Upper lobe of left lung (tissue), 6 donors: ENCODE measurements at regions not wholly inside any gene's neighbourhood (a gene's known extent, or its start where the extent isn't known, plus 50 kb on each side); places are given as distances from the start of the nearest gene placed in this dataset.

Experiments
- ATAC-seq, 2 donors: fragments of 200-7000 bp; cut with Tn5 transposase; one replicate each; pipeline ENCODE4 v1.9.1; 2022; ENCODE audit warnings: mild to moderate bottlenecking in 2 of 2, moderate library complexity in 2 of 2; ENCODE audit not compliant: low FRiP score in 2 of 2
- DNase-seq, 2 donors: peaks; one replicate each; pipeline ENCODE4 v3.0.0-alpha.2; 2019 to 2020
- H3K27ac ChIP-seq, 4 donors: fragments of 200-600 bp; sonication (generic); one replicate each; pipeline ENCODE4 v1.5.1; 2016 to 2019
- H3K27me3 ChIP-seq, 4 donors: fragments of 200-600 bp; sonication (generic); one replicate each; pipeline ENCODE4 v1.5.1; 2017 to 2019
- H3K36me3 ChIP-seq, 4 donors: fragments of 200-600 bp; sonication (generic); one replicate each; pipeline ENCODE4 v1.5.1; 2016 to 2019
- H3K4me1 ChIP-seq, 4 donors: fragments of 200-600 bp; sonication (generic); one replicate each; pipeline ENCODE4 v1.5.1; 2018 to 2019
- H3K4me3 ChIP-seq, 4 donors: fragments of 200-600 bp; sonication (generic); one replicate each; pipeline ENCODE4 v1.5.1; 2017 to 2019; ENCODE audit warnings: mild to moderate bottlenecking in 2 of 4, moderate library complexity in 1 of 4
- H3K9me3 ChIP-seq, 4 donors: fragments of 200-600 bp; sonication (generic); one replicate each; pipeline ENCODE4 v1.5.1; 2018 to 2019
- EP300 ChIP-seq, 4 donors: sonication (generic); formaldehyde crosslinking; IDR thresholded peaks; one replicate each; pipeline ENCODE4 v1.5.1; 2017; ENCODE audit warnings: antibody characterized with exemption in 4 of 4, control low read depth in 2 of 4
- POLR2A ChIP-seq, 4 donors: fragments of 450-650 bp; IDR thresholded peaks; one replicate each; pipeline ENCODE4 v1.5.1; 2016 to 2017; ENCODE audit warnings: antibody characterized with exemption in 4 of 4, mild to moderate bottlenecking in 2 of 4
- POLR2AphosphoS5 ChIP-seq, 2 donors: sonication (generic); formaldehyde crosslinking; IDR thresholded peaks; one replicate each; pipeline ENCODE4 v1.5.1; 2017; ENCODE audit warnings: antibody characterized with exemption in 2 of 2
- WGBS, 2 donors: methylation state at CpG; one replicate each; pipeline ENCODE4 v1.1.5; 2017 to 2018; 5-methylcytosine and 5-hydroxymethylcytosine counted together
- TF ChIP-seq, protein P1 (sequence below), 6 experiments: fragments of 450-650 bp in 4 of 6; fragments of 200-600 bp in 2 of 6; sonication (generic) in 2 of 6; IDR thresholded peaks; one replicate each; pipeline ENCODE4 v1.5.1; 2016 to 2019; ENCODE audit warnings: antibody characterized with exemption in 6 of 6
- donor health status: DM: no; HTN: no; CAD: no; lungs with moderate emphysema.
- donor health status: DM: no; HTN: yes; CAD: no; lungs with severe emphysema.

DNA sequence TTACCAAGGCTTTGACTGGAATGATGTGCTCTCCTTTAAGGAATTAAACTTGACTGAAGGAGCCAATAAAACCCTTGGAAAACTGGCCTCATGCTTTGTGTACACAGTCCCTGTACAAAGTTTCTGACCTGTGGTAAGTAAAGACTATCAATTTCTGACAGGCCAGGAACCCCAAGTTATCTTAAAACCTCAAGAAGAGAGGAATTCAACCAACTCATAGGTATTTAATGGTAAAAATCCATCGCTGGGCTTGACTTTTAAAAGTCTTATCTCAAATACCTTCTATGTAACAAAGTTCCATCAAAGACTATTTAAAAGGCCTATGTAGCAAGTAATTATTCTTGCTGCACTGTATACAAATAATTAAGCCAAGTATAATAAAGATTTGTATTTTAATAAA, 103.7 kb upstream of the TENT5D start:
- 46 to 81% methylated on average over 1 of the region's 1 CpG for WGBS, 2 donors

DNA sequence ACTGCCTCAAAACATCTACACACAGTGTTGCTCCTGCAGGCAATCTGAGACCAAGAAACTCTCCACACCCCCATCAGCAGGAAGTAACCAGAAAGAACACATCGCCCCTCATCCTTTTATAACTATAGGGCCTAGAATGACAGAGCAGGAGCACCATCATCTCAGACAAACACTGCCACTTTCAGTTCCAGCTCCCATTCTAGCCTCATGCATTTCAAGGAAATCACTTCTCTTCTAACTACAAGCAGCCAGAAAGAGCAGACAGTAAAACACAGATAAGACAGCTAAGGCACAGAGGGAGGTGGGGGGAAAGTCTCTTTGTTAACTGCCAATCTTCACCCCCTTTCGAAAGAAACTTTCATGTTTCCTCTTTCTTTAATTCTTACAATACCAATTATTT, 102.6 kb upstream of the TENT5D start:
- ATAC-seq (no peak), DNase-seq (no peak)
- no peaks in the 10 kb centered on the region for H3K36me3 ChIP-seq
- H3K27ac ChIP-seq: no peak overlapping the region
- no peaks in the 10 kb centered on the region for H3K27me3 ChIP-seq
- no peak overlapping the region for H3K4me3 ChIP-seq
- TF ChIP-seq EP300 (IDR thresholded peaks at IDR 0.05): no peak
- TF ChIP-seq POLR2AphosphoS5 (IDR thresholded peaks at IDR 0.05): no peak
- TF ChIP-seq POLR2A (IDR thresholded peaks at IDR 0.05): no peak
- TF ChIP-seq, protein P1, sequence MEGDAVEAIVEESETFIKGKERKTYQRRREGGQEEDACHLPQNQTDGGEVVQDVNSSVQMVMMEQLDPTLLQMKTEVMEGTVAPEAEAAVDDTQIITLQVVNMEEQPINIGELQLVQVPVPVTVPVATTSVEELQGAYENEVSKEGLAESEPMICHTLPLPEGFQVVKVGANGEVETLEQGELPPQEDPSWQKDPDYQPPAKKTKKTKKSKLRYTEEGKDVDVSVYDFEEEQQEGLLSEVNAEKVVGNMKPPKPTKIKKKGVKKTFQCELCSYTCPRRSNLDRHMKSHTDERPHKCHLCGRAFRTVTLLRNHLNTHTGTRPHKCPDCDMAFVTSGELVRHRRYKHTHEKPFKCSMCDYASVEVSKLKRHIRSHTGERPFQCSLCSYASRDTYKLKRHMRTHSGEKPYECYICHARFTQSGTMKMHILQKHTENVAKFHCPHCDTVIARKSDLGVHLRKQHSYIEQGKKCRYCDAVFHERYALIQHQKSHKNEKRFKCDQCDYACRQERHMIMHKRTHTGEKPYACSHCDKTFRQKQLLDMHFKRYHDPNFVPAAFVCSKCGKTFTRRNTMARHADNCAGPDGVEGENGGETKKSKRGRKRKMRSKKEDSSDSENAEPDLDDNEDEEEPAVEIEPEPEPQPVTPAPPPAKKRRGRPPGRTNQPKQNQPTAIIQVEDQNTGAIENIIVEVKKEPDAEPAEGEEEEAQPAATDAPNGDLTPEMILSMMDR (IDR thresholded peaks at IDR 0.05): no peak
- peaks cover 0 to 13% (median 0%) of the 10 kb centered on the region in 4 donors for H3K9me3 ChIP-seq
- no peaks in the 10 kb centered on the region for H3K4me1 ChIP-seq
- 87 to 94% methylated on average over 2 of the region's 2 CpGs for WGBS, 2 donors

More for the DNA sequence above, 103.7 kb upstream of the TENT5D start:
- H3K4me3 ChIP-seq: no peak overlapping the region
- DNase-seq (no peak), ATAC-seq (no peak)
- no peaks in the 10 kb centered on the region for H3K4me1 ChIP-seq
- H3K36me3 ChIP-seq: no peaks in the 10 kb centered on the region
- H3K27me3 ChIP-seq: no peaks in the 10 kb centered on the region
- H3K27ac ChIP-seq: no peak overlapping the region
- H3K9me3 ChIP-seq: peaks cover 0 to 5% (median 0%) of the 10 kb centered on the region in 4 donors
- no peak for TF ChIP-seq POLR2AphosphoS5 (IDR thresholded peaks at IDR 0.05)
- TF ChIP-seq, protein P1 (IDR thresholded peaks at IDR 0.05): no peak
- no peak for TF ChIP-seq POLR2A (IDR thresholded peaks at IDR 0.05)
- TF ChIP-seq EP300 (IDR thresholded peaks at IDR 0.05): no peak

DNA sequence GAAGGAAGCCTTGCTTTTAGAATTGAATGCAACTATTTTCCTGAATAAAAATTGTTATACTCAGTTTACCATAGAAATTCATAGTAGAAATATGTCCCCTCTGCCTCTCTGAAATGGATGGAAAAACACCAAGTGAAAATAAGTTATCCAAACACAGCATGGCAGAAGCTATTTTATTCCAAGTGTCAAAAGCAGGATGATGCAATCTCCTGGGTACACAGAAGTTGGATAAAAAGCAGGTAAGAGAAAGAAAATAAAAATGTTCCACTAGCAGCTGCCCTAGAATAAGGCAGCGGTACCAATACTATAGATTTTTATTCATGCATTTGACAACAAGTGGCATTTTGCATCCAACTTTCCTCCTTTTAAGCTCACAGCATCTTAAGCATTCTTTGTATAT, 89.0 kb upstream of the TENT5D start:
- DNase-seq (no peak), ATAC-seq (no peak)
- TF ChIP-seq, protein P1 (IDR thresholded peaks at IDR 0.05): no peak
- TF ChIP-seq POLR2A (IDR thresholded peaks at IDR 0.05): no peak
- WGBS, 2 donors: 64 to 82% methylated on average over 1 of the region's 1 CpG
- H3K9me3 ChIP-seq: no peaks in the 10 kb centered on the region
- no peak overlapping the region for H3K27ac ChIP-seq
- no peaks in the 10 kb centered on the region for H3K27me3 ChIP-seq
- H3K4me3 ChIP-seq: no peak overlapping the region
- no peaks in the 10 kb centered on the region for H3K4me1 ChIP-seq
- no peaks in the 10 kb centered on the region for H3K36me3 ChIP-seq

DNA sequence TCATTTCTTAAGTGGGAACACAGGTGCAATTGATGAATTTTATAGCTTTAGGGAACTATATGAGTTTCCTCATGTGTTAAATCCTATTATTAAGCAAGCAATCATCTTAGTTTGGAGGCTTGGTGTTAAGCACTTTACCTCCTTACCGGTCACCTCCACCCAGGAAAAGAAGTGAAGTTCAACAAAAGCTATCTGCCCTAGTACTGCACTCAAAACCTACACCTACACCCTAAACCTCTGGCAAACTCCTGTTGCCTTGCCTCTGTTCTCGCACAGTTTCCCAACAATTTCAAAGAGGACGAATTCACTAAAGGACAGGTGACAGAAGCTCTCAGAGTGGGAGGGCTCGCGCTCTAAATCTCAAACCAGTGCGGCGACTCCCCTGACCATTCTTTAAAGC, 85.7 kb upstream of the TENT5D start:
- H3K4me1 ChIP-seq: no peaks in the 10 kb centered on the region
- H3K9me3 ChIP-seq: no peaks in the 10 kb centered on the region
- H3K4me3 ChIP-seq: peak overlapping the region in 3 of 4 donors; percentile 23 to 40 (median 32)
- no peak for ATAC-seq
- H3K27ac ChIP-seq: no peak overlapping the region
- no peak for DNase-seq
- WGBS, 2 donors: 63 to 71% methylated on average over 6 to 7 of the region's 7 CpGs
- no peaks in the 10 kb centered on the region for H3K27me3 ChIP-seq
- TF ChIP-seq POLR2A (IDR thresholded peaks at IDR 0.05) (no peak), EP300 (IDR thresholded peaks at IDR 0.05) (no peak), POLR2AphosphoS5 (IDR thresholded peaks at IDR 0.05) (no peak)
- TF ChIP-seq, protein P1 (IDR thresholded peaks at IDR 0.05): no peak
- no peaks in the 10 kb centered on the region for H3K36me3 ChIP-seq

DNA sequence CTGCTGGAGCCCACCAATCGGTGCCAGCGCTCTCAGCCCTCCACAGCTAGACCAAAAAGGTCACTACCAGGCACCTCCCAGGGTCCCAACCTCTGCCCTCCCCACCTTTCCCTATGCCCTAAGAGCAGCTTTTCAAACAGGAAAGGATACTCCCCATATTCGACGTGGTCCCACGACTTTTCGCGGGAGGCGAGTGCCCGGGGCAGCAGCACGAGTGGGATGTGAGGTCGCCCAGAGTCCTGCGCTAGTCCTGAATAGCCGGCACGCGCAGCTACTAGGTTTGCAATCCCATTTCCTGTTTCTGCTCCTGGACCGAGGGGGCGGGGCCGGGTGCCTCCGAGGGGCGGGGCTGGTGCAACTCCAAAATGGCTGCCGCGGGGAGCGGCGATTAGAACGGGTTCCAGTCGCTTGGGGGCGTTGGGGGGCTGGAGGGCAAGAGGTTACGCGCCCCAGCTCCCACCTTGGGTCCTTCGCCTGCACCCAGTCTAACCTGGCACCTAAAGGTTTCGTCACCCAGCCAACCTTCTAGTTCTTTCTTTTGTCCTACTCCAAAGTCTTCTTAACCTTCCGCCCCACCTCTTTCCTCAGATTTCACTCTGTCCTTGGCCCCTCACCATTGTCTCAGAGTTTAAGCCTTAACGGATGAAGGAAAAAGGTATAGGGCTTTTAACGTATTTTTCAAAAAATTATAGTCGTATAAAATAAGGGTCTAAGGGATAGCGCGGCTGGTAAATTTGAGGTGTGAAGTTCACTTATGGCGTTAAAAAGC, 85.0 kb upstream of the TENT5D start:
- H3K4me1 ChIP-seq: no peaks in the 10 kb centered on the region
- H3K27ac ChIP-seq: no peak overlapping the region
- TF ChIP-seq POLR2A (IDR thresholded peaks at IDR 0.05) (peak in 1 of 4 donors; percentile 25), POLR2AphosphoS5 (IDR thresholded peaks at IDR 0.05) (no peak)

More for the DNA sequence above, 85.0 kb upstream of the TENT5D start:
- H3K27me3 ChIP-seq: no peaks in the 10 kb centered on the region
- no peaks in the 10 kb centered on the region for H3K36me3 ChIP-seq
- WGBS, 2 donors: 61 to 86% methylated on average over 9 to 32 of the region's 38 CpGs
- peak overlapping the region in 3 of 4 donors; percentile 23 to 40 (median 32) for H3K4me3 ChIP-seq
- ATAC-seq (peak; percentile 34 to 79), DNase-seq (peak; percentile 51 to 89)
- no peaks in the 10 kb centered on the region for H3K9me3 ChIP-seq
